Stimulated activated naive B cell treated with anti-CD40 and anti-IgM and Interleukin-4, amounts not matched to agents 10 μg/mL and 1 μg/mL and 100 μg/mL, for 72 hours (primary cell): ENCODE measurements at regions not wholly inside any gene's neighbourhood (a gene's known extent, or its start where the extent isn't known, plus 50 kb on each side); places are given as distances from the start of the nearest gene placed in this dataset.

Experiments used
- ATAC-seq, 2 donors: fragments of 150-1000 bp; cut with Tn5 transposase; replicated peaks; 2 replicates each; pipeline ENCODE4 v1.10.0; 2021; ENCODE audit warnings: moderate library complexity in 1 of 2
- DNase-seq: peaks from one replicate; pipeline ENCODE4 v3.0.0; 2021
- H3K27ac Mint-ChIP-seq: one replicate; pipeline ENCODE4 v1.8.0; 2022; ENCODE audit warnings: mild to moderate bottlenecking, mixed read lengths
- H3K27me3 Mint-ChIP-seq, 2 donors: one replicate each; pipeline ENCODE4 v1.8.0; 2022; ENCODE audit warnings: mixed read lengths in 2 of 2
- H3K36me3 Mint-ChIP-seq, 2 donors: one replicate each; pipeline ENCODE4 v1.8.0; 2022; ENCODE audit warnings: mixed read lengths in 2 of 2, mild to moderate bottlenecking in 1 of 2
- H3K4me1 Mint-ChIP-seq, 2 donors: one replicate each; pipeline ENCODE4 v1.8.0; 2022; ENCODE audit warnings: mixed read lengths in 2 of 2, mild to moderate bottlenecking in 1 of 2
- H3K4me3 Mint-ChIP-seq, 2 donors: one replicate each; pipeline ENCODE4 v1.8.0; 2022; ENCODE audit warnings: mild to moderate bottlenecking in 2 of 2, mixed read lengths in 2 of 2, moderate library complexity in 1 of 2
- H3K9me3 Mint-ChIP-seq, 2 donors: one replicate each; pipeline ENCODE4 v1.8.0; 2022; ENCODE audit warnings: mixed read lengths in 2 of 2, mild to moderate bottlenecking in 1 of 2

DNA sequence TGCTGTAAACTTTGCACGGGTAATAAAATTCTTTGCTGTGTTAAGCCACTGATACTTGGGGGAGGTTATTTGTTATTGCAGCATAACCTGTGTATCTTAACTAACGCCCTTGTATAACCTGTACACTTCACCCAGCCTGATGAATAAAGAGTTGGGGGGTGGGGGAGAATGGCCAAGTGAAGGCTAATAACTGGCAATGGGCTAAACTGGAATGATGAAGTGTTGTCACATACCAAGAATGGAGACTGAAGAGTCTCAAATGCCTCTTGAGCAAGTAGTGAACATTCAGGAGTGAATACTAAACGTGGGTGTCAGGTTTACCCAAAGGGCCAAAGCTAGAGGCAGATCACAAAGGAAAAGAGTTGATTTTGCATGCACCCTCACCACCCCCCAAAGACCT is 169.4 kb downstream of the C1orf94 start:
- no peak for DNase-seq
- Mint-ChIP-seq H3K4me3 (no peak overlapping the region), H3K36me3 (no peaks in the 10 kb centered on the region), H3K9me3 (no peaks in the 10 kb centered on the region), H3K4me1 (no peaks in the 10 kb centered on the region), H3K27me3 (peaks cover 2 to 7% of the 10 kb centered on the region in 2 donors), H3K27ac (no peak overlapping the region)
- no peak for ATAC-seq

DNA sequence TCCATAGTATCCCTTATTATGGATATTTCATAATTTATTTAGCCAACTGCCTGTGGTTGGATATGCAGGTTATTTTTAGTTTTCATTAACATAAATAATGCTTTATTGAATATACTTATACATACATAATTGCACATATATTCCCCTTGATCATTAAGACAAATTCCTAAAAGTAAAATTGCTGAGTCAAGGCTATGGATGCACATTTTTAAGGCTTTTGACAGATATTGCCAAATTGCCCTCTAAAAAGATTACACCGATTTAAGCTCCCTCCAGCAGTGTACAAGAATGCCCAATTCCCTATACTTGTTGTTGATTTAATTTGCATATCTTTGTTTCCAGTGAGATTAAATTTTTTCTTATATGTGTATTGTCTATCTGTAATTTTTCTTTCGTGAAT is 176.7 kb downstream of the C1orf94 start:
- Mint-ChIP-seq H3K4me1 (no peaks in the 10 kb centered on the region), H3K36me3 (no peaks in the 10 kb centered on the region), H3K27me3 (peaks cover 14 to 19% of the 10 kb centered on the region in 2 donors), H3K9me3 (no peaks in the 10 kb centered on the region), H3K4me3 (no peak overlapping the region), H3K27ac (no peak overlapping the region)
- ATAC-seq (no peak), DNase-seq (no peak)

DNA sequence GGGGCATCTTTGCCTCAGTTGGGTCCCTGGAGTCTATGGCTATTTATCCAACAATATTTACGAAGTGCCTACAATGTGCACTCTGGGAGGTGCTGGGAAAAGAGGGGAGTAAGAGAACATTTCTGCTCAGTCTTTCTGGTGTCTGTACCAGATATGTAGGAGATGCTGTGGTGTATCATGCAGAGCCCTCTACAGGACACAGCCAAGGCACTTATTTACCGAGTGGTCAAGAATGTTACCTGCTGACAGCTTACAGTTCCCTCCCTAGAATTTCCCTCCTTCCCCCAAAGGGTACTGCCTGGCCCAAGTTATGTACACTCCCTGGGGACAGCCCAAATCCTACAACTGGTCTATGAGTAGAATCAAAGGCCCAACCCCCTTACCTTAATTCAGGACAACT is 177.7 kb downstream of the C1orf94 start:
- no peaks in the 10 kb centered on the region for H3K4me1 Mint-ChIP-seq
- H3K36me3 Mint-ChIP-seq = no peaks in the 10 kb centered on the region
- ATAC-seq = no peak
- no peak overlapping the region for H3K4me3 Mint-ChIP-seq
- no peak for DNase-seq
- no peaks in the 10 kb centered on the region for H3K9me3 Mint-ChIP-seq
- no peak overlapping the region for H3K27ac Mint-ChIP-seq
- peaks cover 16 to 22% of the 10 kb centered on the region in 2 donors for H3K27me3 Mint-ChIP-seq

DNA sequence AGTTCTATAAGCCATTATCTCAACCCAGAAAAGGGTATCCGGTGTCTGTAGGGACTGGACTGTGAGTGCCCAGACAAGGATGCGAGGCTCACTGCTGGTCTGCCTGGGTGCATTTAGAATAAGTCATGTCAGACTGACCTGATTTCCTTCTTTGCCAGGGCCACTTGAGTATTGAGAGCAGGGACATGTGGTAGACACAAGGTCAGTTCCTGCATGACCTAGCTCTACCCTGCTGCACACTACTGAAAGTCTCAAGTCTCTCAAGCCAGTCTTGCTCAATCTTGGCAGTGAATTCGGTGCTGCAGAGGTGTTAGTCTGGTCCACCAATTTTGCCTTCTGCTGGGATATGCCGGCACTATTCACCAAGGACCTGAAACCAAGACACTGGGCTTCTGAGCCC is 180.1 kb downstream of the C1orf94 start:
- no peak overlapping the region for H3K4me3 Mint-ChIP-seq
- ATAC-seq = no peak

DNA sequence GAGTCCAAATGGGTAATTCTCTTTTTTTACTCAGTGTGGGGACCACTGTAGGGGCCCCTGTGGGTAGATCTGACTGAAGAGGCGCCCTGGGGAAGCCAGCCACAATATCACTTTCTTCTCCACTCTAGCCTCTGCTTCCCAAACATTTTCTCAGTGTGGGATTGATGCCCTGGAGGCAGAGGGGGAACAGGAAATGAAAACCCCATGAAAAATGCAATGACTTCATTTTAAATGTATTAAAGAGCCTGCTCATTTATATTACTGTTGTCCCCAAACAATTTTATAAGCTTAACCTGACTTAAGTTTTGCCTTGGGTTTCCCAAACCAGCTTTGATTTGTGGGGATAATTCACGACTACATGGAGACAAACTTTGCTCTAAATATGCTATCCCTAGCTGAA is 181.9 kb downstream of the C1orf94 start:
- ATAC-seq (no peak), DNase-seq (no peak)
- Mint-ChIP-seq H3K36me3 (no peaks in the 10 kb centered on the region), H3K27ac (no peak overlapping the region), H3K4me3 (no peak overlapping the region), H3K9me3 (peaks cover 4 to 8% of the 10 kb centered on the region in 2 donors), H3K27me3 (peaks cover 19 to 39% of the 10 kb centered on the region in 2 donors), H3K4me1 (peaks cover 0 to 2% of the 10 kb centered on the region in 2 donors)

More for the DNA sequence above, 180.1 kb downstream of the C1orf94 start:
- Mint-ChIP-seq H3K4me1 (peaks cover 0 to 2% of the 10 kb centered on the region in 2 donors), H3K9me3 (no peaks in the 10 kb centered on the region), H3K36me3 (no peaks in the 10 kb centered on the region), H3K27me3 (peaks cover 19 to 31% of the 10 kb centered on the region in 2 donors), H3K27ac (no peak overlapping the region)
- no peak for DNase-seq

DNA sequence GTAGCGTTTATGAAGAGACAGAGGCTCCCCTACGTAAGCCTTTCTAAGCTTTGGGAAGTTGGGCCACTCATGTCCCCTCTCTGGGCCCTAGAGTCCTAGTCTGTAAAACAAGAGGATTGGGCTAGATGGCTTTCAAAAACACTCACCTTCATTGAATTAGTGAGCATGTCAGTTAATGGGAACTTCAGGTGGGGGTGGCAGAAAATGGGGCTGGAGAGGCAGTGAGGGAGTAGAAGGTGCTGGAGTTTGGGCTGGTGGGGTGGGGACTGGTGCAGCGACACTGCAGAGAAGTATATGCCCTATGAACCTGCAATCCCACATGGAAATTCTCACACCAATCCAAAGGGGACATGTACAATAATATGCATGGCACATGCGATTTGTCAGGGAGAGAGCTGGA is 182.7 kb downstream of the C1orf94 start:
- peaks cover 18 to 41% of the 10 kb centered on the region in 2 donors for H3K27me3 Mint-ChIP-seq
- H3K27ac Mint-ChIP-seq = no peak overlapping the region
- no peaks in the 10 kb centered on the region for H3K36me3 Mint-ChIP-seq
- DNase-seq (no peak), ATAC-seq (no peak)
- H3K4me3 Mint-ChIP-seq = no peak overlapping the region
- peaks cover 6 to 8% of the 10 kb centered on the region in 2 donors for H3K9me3 Mint-ChIP-seq
- H3K4me1 Mint-ChIP-seq = peaks cover 0 to 2% of the 10 kb centered on the region in 2 donors

DNA sequence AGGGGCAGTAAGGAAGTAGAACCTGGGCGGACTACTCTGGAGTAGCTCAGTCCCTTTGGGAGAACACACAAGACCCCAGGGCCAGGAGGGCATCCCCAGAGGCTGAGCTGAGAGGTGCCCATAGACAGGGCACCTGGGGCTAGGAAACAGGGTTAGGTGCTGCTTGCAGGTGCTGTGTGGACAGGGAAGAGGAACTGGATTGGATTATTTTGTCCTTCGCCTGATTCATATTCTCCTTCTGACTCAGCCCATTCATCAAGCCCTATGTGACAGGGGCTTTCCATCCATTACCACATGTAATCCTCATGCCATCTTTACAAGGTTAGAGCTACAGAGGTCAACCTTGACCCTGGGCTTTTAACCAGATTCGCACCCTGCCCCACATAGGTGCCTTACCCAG is 183.9 kb downstream of the C1orf94 start:
- Mint-ChIP-seq H3K27ac (no peak overlapping the region), H3K4me3 (no peak overlapping the region), H3K27me3 (peaks cover 11 to 38% of the 10 kb centered on the region in 2 donors), H3K36me3 (no peaks in the 10 kb centered on the region), H3K4me1 (peaks cover 0 to 2% of the 10 kb centered on the region in 2 donors), H3K9me3 (peaks cover 6 to 8% of the 10 kb centered on the region in 2 donors)
- ATAC-seq (peak; percentile 68 to 74), DNase-seq (no peak)

DNA sequence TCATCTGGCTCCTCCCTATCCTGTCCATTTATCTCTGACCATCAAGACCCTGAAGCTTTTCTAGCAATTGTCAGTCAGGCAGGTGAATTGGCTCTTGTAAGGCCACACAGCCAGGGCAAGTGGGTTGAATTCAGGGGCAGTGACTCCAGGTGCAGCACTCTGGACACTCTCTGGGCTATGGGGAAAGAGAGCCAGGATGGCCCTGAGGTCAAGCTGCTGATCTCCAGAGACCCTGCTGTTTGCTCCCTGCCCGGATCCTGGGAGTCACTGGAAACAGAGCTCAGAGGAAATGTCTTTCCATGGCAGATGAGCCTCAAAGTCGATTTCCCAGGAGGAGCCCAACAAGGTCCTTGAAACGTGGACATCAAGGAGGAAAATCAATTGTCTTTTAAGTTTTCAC is 184.4 kb downstream of the C1orf94 start:
- Mint-ChIP-seq H3K27me3 (peaks cover 11 to 34% of the 10 kb centered on the region in 2 donors), H3K9me3 (peaks cover 6 to 8% of the 10 kb centered on the region in 2 donors), H3K36me3 (no peaks in the 10 kb centered on the region), H3K27ac (no peak overlapping the region), H3K4me1 (peaks cover 0 to 2% of the 10 kb centered on the region in 2 donors), H3K4me3 (no peak overlapping the region)
- ATAC-seq (no peak), DNase-seq (no peak)

DNA sequence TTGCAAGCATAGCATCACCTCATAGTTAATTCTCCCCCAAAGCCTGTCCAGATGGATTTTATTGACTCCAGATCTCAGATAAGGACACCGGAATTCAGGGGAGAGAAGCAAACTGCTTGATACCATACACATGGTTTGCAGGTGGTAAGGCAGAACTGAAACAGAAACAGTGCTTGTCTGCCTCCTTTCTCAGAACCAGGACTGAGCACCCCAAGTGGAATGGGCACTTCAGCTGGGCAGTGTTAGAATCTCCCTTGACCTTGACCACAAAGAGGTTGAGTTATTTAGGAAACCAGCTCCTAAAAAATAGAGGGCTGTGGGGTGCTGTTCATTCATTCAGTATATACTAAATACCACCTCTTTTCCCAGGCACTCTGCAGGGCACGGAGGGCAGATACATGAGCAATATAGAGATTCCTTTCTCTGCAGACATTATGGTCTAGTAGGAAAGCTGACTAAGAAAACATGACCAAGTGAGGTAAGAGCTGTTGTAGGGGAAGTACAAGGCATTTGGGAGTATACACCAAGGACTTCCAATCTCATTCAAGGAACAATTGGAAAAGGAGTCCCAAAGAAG is 185.2 kb downstream of the C1orf94 start:
- H3K4me1 Mint-ChIP-seq = peaks cover 0 to 2% of the 10 kb centered on the region in 2 donors
- H3K27ac Mint-ChIP-seq = no peak overlapping the region
- ATAC-seq (peak; percentile 23 to 48), DNase-seq (no peak)
- H3K4me3 Mint-ChIP-seq = no peak overlapping the region
- no peaks in the 10 kb centered on the region for H3K36me3 Mint-ChIP-seq
- H3K9me3 Mint-ChIP-seq = peaks cover 6 to 8% of the 10 kb centered on the region in 2 donors
- peaks cover 11 to 34% of the 10 kb centered on the region in 2 donors for H3K27me3 Mint-ChIP-seq

DNA sequence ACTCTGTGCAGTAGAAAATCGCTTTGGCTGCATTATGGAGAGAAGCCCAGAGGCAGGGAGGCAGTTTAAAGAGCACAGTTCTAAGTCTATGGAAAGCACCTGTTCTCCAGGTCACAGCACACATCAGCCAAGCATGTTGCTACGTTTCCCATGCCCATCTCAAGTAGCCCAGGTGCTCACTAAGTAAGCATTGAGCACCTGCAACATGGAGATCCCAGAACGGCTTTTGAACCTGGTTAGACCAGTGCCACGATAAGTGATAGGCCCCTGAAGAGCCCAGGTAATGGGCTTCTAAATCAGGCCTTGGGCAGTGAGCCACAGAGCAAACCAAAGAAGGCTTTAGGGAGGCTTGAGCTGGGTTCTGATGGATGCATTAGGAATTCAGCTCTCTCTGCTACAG is 186.2 kb downstream of the C1orf94 start:
- peaks cover 6 to 8% of the 10 kb centered on the region in 2 donors for H3K9me3 Mint-ChIP-seq
- no peaks in the 10 kb centered on the region for H3K36me3 Mint-ChIP-seq
- DNase-seq = no peak
- peaks cover 0 to 2% of the 10 kb centered on the region in 2 donors for H3K4me1 Mint-ChIP-seq
- H3K4me3 Mint-ChIP-seq = no peak overlapping the region
- H3K27ac Mint-ChIP-seq = no peak overlapping the region
- no peak for ATAC-seq
- peaks cover 6 to 34% of the 10 kb centered on the region in 2 donors for H3K27me3 Mint-ChIP-seq

DNA sequence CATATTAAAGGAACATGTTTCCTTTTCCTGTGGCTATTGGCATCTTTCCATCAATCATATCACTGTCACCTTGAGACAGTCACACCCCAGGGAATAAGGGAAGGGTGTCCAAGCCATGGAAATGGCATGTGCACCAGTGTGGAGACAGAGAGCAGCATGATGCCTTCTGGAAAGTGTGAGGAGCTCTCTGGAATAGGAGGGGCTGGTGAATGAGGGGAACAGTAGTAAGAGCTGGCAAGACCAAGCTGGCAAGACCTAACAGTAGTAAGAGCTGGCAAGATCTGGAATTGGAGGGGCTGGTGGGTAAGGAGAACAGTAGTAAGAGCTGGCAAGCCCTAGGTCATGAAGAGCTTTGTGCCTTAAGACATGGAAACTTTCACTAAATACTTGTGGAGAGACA is 186.7 kb downstream of the C1orf94 start:
- Mint-ChIP-seq H3K4me1 (peaks cover 0 to 2% of the 10 kb centered on the region in 2 donors), H3K27me3 (peaks cover 6 to 29% of the 10 kb centered on the region in 2 donors)

DNA sequence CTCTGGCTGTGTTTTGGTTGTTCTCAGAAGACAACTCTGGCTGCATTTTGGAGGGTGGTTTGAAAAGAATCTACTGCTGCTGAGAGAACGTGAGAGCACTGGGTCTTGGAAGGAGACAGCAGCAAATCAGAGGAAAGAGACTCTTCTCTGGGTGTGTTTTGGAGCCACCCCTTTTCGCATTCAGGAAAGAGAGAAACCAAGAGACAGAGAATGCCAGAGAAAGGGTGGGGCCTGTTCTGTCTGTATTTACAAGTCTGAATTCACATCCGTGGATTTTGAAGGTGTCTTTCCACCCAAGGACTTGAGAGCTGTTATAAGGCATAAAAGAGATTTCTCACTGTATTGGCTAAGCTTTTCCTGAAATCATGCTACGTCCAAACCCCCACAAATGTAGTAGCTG is 187.2 kb downstream of the C1orf94 start:
- H3K36me3 Mint-ChIP-seq = no peaks in the 10 kb centered on the region
- ATAC-seq = no peak
- peaks cover 6 to 8% of the 10 kb centered on the region in 2 donors for H3K9me3 Mint-ChIP-seq
- no peak overlapping the region for H3K27ac Mint-ChIP-seq
- no peak overlapping the region for H3K4me3 Mint-ChIP-seq
- H3K4me1 Mint-ChIP-seq = peaks cover 0 to 2% of the 10 kb centered on the region in 2 donors
- peaks cover 6 to 29% of the 10 kb centered on the region in 2 donors for H3K27me3 Mint-ChIP-seq
- no peak for DNase-seq

More for the DNA sequence above, 186.7 kb downstream of the C1orf94 start:
- H3K4me3 Mint-ChIP-seq = no peak overlapping the region
- no peak overlapping the region for H3K27ac Mint-ChIP-seq
- peaks cover 6 to 8% of the 10 kb centered on the region in 2 donors for H3K9me3 Mint-ChIP-seq
- H3K36me3 Mint-ChIP-seq = no peaks in the 10 kb centered on the region
- ATAC-seq (no peak), DNase-seq (no peak)

DNA sequence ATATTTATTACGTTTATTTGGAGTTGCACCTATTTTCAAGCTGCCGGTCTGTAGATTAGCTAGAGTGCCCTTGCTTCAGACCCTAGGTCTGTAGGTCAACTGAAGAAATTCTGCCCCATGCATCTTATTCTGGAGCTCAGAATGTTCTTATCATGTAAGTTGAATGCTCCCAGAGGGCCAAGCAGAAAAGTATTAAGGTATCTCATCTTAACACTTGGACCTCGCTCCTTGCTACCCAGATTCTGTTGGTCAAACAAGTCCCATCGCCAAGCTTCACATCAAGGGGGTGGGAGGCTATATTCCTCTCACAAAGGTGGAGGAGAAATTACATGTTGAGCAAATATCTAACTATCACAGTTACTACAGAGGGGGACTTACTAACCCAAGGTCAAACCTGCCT is 187.7 kb downstream of the C1orf94 start:
- no peaks in the 10 kb centered on the region for H3K36me3 Mint-ChIP-seq
- peaks cover 6 to 8% of the 10 kb centered on the region in 2 donors for H3K9me3 Mint-ChIP-seq
- peaks cover 3 to 27% of the 10 kb centered on the region in 2 donors for H3K27me3 Mint-ChIP-seq
- no peak overlapping the region for H3K4me3 Mint-ChIP-seq
- DNase-seq (no peak), ATAC-seq (no peak)
- H3K27ac Mint-ChIP-seq = no peak overlapping the region
- H3K4me1 Mint-ChIP-seq = peaks cover 0 to 2% of the 10 kb centered on the region in 2 donors

DNA sequence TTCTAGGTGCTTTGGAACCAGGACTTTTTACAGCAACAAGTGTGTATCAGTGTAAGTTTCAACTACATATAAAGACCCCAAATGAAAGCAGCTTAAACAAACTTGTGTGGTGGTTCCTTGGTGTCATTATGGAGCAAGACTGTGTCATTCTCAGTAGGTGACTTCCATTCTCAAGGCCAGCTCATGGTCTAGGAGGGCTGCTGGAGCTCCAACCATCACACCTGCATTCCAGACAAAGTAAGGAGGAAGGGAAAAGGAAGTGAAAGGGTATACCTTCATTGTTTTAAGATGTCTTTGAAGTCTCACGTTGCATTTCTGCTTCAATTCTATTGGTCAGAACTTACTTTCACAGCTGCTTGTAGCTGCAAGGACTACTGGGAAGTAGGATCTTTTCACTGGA is 188.6 kb downstream of the C1orf94 start:
- Mint-ChIP-seq H3K4me1 (peaks cover 0 to 2% of the 10 kb centered on the region in 2 donors), H3K4me3 (no peak overlapping the region), H3K27me3 (peaks cover 0 to 22% of the 10 kb centered on the region in 2 donors), H3K36me3 (no peaks in the 10 kb centered on the region), H3K9me3 (peaks cover 6 to 8% of the 10 kb centered on the region in 2 donors), H3K27ac (no peak overlapping the region)
- ATAC-seq = no peak
- DNase-seq = no peak

DNA sequence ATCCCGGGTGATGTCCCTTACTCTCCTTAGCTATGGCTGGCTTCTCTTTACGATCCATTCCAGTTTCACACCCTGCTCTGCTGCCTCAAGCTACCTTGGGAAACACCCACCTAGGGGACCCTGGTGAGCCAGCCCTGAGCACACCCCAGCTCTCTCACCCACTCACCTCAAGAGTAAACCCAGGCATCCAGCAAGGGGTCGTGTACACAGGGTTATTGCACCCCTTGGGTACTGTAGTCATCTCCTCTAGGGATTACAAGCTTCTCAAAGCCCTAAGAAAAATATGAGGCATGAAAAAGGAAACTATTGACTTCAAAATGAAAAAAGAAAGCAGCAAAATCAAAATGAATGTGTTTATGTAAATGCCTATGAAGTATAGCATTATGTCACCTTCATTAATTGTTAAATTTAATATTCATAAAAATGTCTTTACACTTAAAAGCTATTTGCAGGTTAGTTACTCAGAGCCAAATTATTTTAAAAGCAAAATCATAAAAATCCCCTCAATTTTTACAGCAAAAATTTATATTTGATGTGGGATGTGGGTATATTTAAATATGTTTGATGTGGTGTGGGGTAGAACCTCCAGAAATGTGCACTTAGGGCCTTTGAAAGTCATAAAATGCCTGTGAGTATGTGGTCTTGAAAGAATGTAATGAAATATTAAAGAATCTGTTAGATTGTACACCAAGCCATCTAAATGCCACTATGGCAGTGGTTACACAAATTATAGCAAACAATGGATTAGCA is 190.3 kb downstream of the C1orf94 start:
- Mint-ChIP-seq H3K36me3 (no peaks in the 10 kb centered on the region), H3K4me1 (no peaks in the 10 kb centered on the region), H3K4me3 (no peak overlapping the region), H3K27ac (no peak overlapping the region), H3K27me3 (peaks cover 1 to 20% of the 10 kb centered on the region in 2 donors), H3K9me3 (peaks cover 5 to 7% of the 10 kb centered on the region in 2 donors)
- ATAC-seq (no peak), DNase-seq (no peak)
